B cell (primary cell): ENCODE measurements at regions not wholly inside any gene's neighbourhood (a gene's known extent, or its start where the extent isn't known, plus 50 kb on each side); places are given as distances from the start of the nearest gene placed in this dataset.

Experiments
- ATAC-seq: fragments of 200-7000 bp; cut with Tn5 transposase; one replicate; pipeline ENCODE4 v1.10.0; 2021; ENCODE audit warnings: low read depth, mild to moderate bottlenecking, moderate number of reproducible peaks, moderate library complexity
- CTCF ChIA-PET: fragments of 350-600 bp; sonication (Branson Sonifier 250); formaldehyde crosslinking; loops from one replicate; lab custom pipeline; 2021; ENCODE audit warnings: antibody characterized with exemption, inconsistent platforms; lab: Charles Lee
- POLR2A ChIA-PET: fragments of 350-600 bp; sonication (Branson Sonifier 250); formaldehyde crosslinking; loops from one replicate; lab custom pipeline; 2021; ENCODE audit warnings: antibody characterized with exemption; lab: Charles Lee
- DNase-seq: peaks from one replicate; pipeline ENCODE4 v3.0.0; 2013
- H2AFZ ChIP-seq: 2 replicates; pipeline ENCODE4 v1.6.1; 2012; ENCODE audit warnings: mild to moderate bottlenecking, low read depth, low read length; ENCODE audit not compliant: insufficient read depth, poor library complexity, severe bottlenecking
- H3K27ac ChIP-seq, 2 donors: 1 replicate in 1 of 2; 2 replicates in 1 of 2; pipeline ENCODE4 v1.5.1; 2012 to 2013; ENCODE audit warnings: low read length in 2 of 2, mild to moderate bottlenecking in 2 of 2, moderate library complexity in 1 of 2
- H3K27me3 ChIP-seq, 4 experiments: fragments of 200-600 bp in 1 of 4; sonication (generic) in 1 of 4; replicated peaks in 1 of 4; 1 replicate in 2 of 4; 2 replicates in 2 of 4; pipeline versions ENCODE4 v1.6.1 to v1.7.0; 2013 to 2016; ENCODE audit warnings: low read length in 3 of 4, mild to moderate bottlenecking in 2 of 4, mixed read lengths in 1 of 4, moderate library complexity in 1 of 4; ENCODE audit not compliant: insufficient read depth in 4 of 4, control insufficient read depth in 3 of 4; ENCODE audit errors: control extremely low read depth in 1 of 4
- H3K36me3 ChIP-seq, 2 experiments: replicated peaks in 1 of 2; 1 replicate in 1 of 2; 2 replicates in 1 of 2; pipeline versions ENCODE4 v1.6.1 to v1.7.1; 2013; ENCODE audit warnings: low read length in 1 of 2; ENCODE audit not compliant: insufficient read depth in 2 of 2, control insufficient read depth in 1 of 2; ENCODE audit errors: control extremely low read depth in 1 of 2, extremely low read depth in 1 of 2
- H3K4me1 ChIP-seq, 2 donors: fragments of 200-600 bp in 1 of 2; sonication (generic) in 1 of 2; 1 replicate in 1 of 2; 2 replicates in 1 of 2; pipeline versions ENCODE4 v1.5.1 to v1.6.1; 2013 to 2017; ENCODE audit warnings: low read length in 2 of 2; ENCODE audit not compliant: control insufficient read depth in 2 of 2, insufficient read depth in 2 of 2
- H3K4me2 ChIP-seq: replicated peaks from 2 replicates; pipeline ENCODE3; 2012; ENCODE audit warnings: mild to moderate bottlenecking, low read depth, low read length; ENCODE audit not compliant: poor library complexity, severe bottlenecking
- H3K4me3 ChIP-seq, 5 experiments: fragments of 200-600 bp in 1 of 5; sonication (generic) in 1 of 5; 1 replicate in 3 of 5; 2 replicates in 2 of 5; pipeline versions ENCODE4 v1.5.1 to v1.7.0; 2011 to 2016; ENCODE audit warnings: low read length in 4 of 5, mild to moderate bottlenecking in 4 of 5, low read depth in 2 of 5, control low read depth in 1 of 5, moderate library complexity in 1 of 5; ENCODE audit not compliant: insufficient read depth in 1 of 5; ENCODE audit errors: control extremely low read depth in 1 of 5, extremely low read depth in 1 of 5
- H3K79me2 ChIP-seq: fragments of 200-600 bp; sonication (generic); one replicate; pipeline ENCODE4 v1.6.0; 2016; ENCODE audit warnings: low read length; ENCODE audit not compliant: control insufficient read depth, insufficient read depth
- H3K9ac ChIP-seq: fragments of 200-600 bp; sonication (generic); 2 replicates; pipeline ENCODE4 v1.6.1; 2017; ENCODE audit warnings: mild to moderate bottlenecking, low read length, moderate library complexity
- H3K9me3 ChIP-seq, 3 donors: one replicate each; pipeline versions ENCODE4 v1.6.1 to v1.7.1; 2013; ENCODE audit warnings: low read length in 2 of 3; ENCODE audit not compliant: control insufficient read depth in 2 of 3, insufficient read depth in 1 of 3; ENCODE audit errors: control extremely low read depth in 1 of 3
- H4K20me1 ChIP-seq: 2 replicates; pipeline ENCODE4 v1.6.0; 2012; ENCODE audit warnings: mild to moderate bottlenecking, low read length; ENCODE audit not compliant: insufficient read depth, control insufficient read depth, poor library complexity, severe bottlenecking
- H3K27ac Mint-ChIP-seq: one replicate; pipeline ENCODE4 v1.8.0; 2021; ENCODE audit warnings: mixed read lengths
- H3K27me3 Mint-ChIP-seq: one replicate; pipeline ENCODE4 v1.8.0; 2021; ENCODE audit warnings: mixed read lengths
- H3K4me1 Mint-ChIP-seq: one replicate; pipeline ENCODE4 v1.8.0; 2021; ENCODE audit warnings: mixed read lengths
- H3K4me3 Mint-ChIP-seq: one replicate; pipeline ENCODE4 v1.8.0; 2021; ENCODE audit warnings: mixed read lengths
- H3K9me3 Mint-ChIP-seq: one replicate; pipeline ENCODE4 v1.8.0; 2022; ENCODE audit warnings: mixed read lengths; ENCODE audit not compliant: insufficient read depth
- EZH2 ChIP-seq: IDR thresholded peaks from 2 replicates; pipeline ENCODE4 v1.6.1; 2012; ENCODE audit warnings: borderline replicate concordance, low read depth, mild to moderate bottlenecking, moderate library complexity, low read length; ENCODE audit not compliant: insufficient read depth, poor library complexity, severe bottlenecking
- WGBS: methylation state at CpG from one replicate; pipeline ENCODE4 v1.1.5; 2013; ENCODE audit warnings: missing lambda C conversion rate; ENCODE audit not compliant: insufficient coverage; 5-methylcytosine and 5-hydroxymethylcytosine counted together
- intact Hi-C: fragments of 100-400 bp; cut with micrococcal nuclease; formaldehyde crosslinking; loops from one replicate; pipeline ENCODE4 v1.10.0; 2022
- TF ChIP-seq, protein P1 (sequence below): fragments of 200-600 bp; IDR thresholded peaks from one replicate; pipeline ENCODE4 v1.8.0; 2022; ENCODE audit warnings: antibody characterized with exemption, mild to moderate bottlenecking

DNA sequence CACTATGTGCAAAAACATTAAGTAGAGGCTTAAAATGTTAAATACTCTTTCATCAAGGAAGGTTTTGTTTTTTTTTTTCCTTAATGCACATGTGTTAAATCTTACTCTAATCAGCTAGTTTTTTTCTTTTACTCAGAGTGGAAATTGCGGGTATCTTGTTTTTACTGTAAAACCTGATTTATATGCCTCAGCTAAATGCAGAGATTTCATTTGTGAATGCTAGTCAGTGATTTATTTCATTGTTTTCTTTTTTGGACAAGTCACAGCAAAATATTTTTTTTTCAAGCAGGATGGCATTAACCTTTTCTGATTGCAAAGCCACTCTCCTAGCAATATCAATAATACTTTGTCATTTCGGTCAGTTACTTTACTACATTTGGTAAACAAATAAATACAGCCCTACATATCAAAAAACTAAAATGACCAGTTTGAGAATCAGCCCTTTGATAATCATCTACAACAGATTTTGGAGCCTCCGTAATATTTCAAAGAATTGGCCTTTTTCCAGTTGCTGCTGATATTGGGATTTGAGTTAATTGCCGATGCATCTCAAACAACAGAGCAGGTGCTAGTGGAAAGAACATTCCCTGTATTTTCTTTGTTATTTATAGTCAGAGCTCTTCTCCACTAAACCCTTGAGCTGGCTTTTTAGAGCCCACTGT is 579.2 kb upstream of the ZNF608 start:
- H3K36me3 ChIP-seq = no peaks in the 10 kb centered on the region
- H3K4me1 Mint-ChIP-seq = no peaks in the 10 kb centered on the region
- DNase-seq = no peak
- H3K4me3 Mint-ChIP-seq = no peak overlapping the region
- intact Hi-C loops = no loop called here
- WGBS = 80% methylated on average over 1 of the region's 4 CpGs
- no peak overlapping the region for H3K9ac ChIP-seq
- no peak for ATAC-seq
- no peaks in the 10 kb centered on the region for H4K20me1 ChIP-seq
- no peaks in the 10 kb centered on the region for H3K27me3 ChIP-seq
- no peak overlapping the region for H3K27ac Mint-ChIP-seq
- H3K27me3 Mint-ChIP-seq = no peaks in the 10 kb centered on the region
- no peaks in the 10 kb centered on the region for H3K9me3 Mint-ChIP-seq
- no peak overlapping the region for H2AFZ ChIP-seq
- H3K4me3 ChIP-seq = no peak overlapping the region
- TF ChIP-seq, protein P1, sequence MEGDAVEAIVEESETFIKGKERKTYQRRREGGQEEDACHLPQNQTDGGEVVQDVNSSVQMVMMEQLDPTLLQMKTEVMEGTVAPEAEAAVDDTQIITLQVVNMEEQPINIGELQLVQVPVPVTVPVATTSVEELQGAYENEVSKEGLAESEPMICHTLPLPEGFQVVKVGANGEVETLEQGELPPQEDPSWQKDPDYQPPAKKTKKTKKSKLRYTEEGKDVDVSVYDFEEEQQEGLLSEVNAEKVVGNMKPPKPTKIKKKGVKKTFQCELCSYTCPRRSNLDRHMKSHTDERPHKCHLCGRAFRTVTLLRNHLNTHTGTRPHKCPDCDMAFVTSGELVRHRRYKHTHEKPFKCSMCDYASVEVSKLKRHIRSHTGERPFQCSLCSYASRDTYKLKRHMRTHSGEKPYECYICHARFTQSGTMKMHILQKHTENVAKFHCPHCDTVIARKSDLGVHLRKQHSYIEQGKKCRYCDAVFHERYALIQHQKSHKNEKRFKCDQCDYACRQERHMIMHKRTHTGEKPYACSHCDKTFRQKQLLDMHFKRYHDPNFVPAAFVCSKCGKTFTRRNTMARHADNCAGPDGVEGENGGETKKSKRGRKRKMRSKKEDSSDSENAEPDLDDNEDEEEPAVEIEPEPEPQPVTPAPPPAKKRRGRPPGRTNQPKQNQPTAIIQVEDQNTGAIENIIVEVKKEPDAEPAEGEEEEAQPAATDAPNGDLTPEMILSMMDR = no peak
- TF ChIP-seq EZH2 = no peak
- ChIA-PET CTCF (no interaction called here), POLR2A (no interaction called here)
- no peaks in the 10 kb centered on the region for H3K4me1 ChIP-seq
- no peak overlapping the region for H3K4me2 ChIP-seq
- H3K27ac ChIP-seq = no peak overlapping the region
- H3K9me3 ChIP-seq = no peaks in the 10 kb centered on the region
- no peaks in the 10 kb centered on the region for H3K79me2 ChIP-seq

DNA sequence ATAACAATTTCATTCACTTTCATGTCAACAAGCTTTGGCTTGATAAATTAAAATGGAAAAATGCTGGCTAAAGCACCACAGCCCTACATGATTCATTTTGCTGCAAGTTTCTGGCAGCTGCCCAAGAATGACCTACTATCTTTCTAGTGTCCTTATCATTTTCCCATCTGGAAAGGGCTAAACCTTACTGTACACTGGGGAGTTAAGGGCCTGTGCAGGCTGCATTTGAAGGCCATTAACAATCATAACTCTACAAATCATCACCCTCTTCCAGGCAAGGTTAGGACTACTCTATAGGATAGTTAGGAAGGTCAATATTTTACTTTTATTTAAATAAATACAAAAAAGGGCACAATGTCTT is 579.7 kb upstream of the ZNF608 start:
- Histone ChIP-seq H3K27ac (no peak overlapping the region), H3K27me3 (no peaks in the 10 kb centered on the region), H3K79me2 (no peaks in the 10 kb centered on the region), H4K20me1 (no peaks in the 10 kb centered on the region), H3K9ac (no peak overlapping the region), H3K4me3 (no peak overlapping the region), H3K36me3 (no peaks in the 10 kb centered on the region), H3K4me1 (no peaks in the 10 kb centered on the region), H3K4me2 (no peak overlapping the region), H3K9me3 (no peaks in the 10 kb centered on the region), H2AFZ (no peak overlapping the region)
- Mint-ChIP-seq H3K27ac (no peak overlapping the region), H3K4me3 (no peak overlapping the region), H3K4me1 (no peaks in the 10 kb centered on the region), H3K9me3 (no peaks in the 10 kb centered on the region), H3K27me3 (no peaks in the 10 kb centered on the region)
- POLR2A ChIA-PET = no interaction called here
- ATAC-seq (no peak), DNase-seq (no peak)
- CTCF ChIA-PET = interaction anchor here (0.6 kb wide), 1 partner anchor 58 kb away, joined by 3 read pairs; no protein-coding TSS in a partner anchor
- intact Hi-C loops = no loop called here
- TF ChIP-seq, protein P1 = no peak
- TF ChIP-seq EZH2 = no peak
